HG03139 (cell line): ENCODE measurements at regions not wholly inside any gene's neighbourhood (a gene's known extent, or its start where the extent isn't known, plus 50 kb on each side); places are given as distances from the start of the nearest gene placed in this dataset.

Experiments
- ATAC-seq: cut with Tn5 transposase; IDR thresholded peaks from one replicate; pipeline ENCODE4 v1.9.1; 2021; ENCODE audit not compliant: unreplicated experiment

- no peak for ATAC-seq
Observed at GRCh38 chr19:30082611-30083010, 140.6 kb downstream of the URI1 start.

- no peak for ATAC-seq
Observed at GRCh38 chr19:30083125-30083681, 141.2 kb downstream of the URI1 start.

GRCh38 chr19:30083701-30084156 lies 141.7 kb downstream of the URI1 start:
- no peak for ATAC-seq

- ATAC-seq, result no peak
Observed at GRCh38 chr19:30084390-30084819, 142.4 kb downstream of the URI1 start.

GRCh38 chr19:30085394-30085793 lies 143.4 kb downstream of the URI1 start:
- no peak for ATAC-seq

GRCh38 chr19:30086220-30086619 lies 144.2 kb downstream of the URI1 start:
- no peak for ATAC-seq

- no peak for ATAC-seq
Observed at GRCh38 chr19:30086916-30087315, 144.9 kb downstream of the URI1 start.

- ATAC-seq, result no peak
Observed at GRCh38 chr19:30087381-30088138, 145.5 kb downstream of the URI1 start.

- no peak for ATAC-seq
Observed at GRCh38 chr19:30088567-30088966, 146.5 kb downstream of the URI1 start.

GRCh38 chr19:30089086-30089665 lies 147.1 kb downstream of the URI1 start:
- no peak for ATAC-seq

- ATAC-seq, result no peak
Observed at GRCh38 chr19:30090476-30090875, 148.4 kb downstream of the URI1 start.

- no peak for ATAC-seq
Observed at GRCh38 chr19:30090963-30091362, 148.9 kb downstream of the URI1 start.

- no peak for ATAC-seq
Observed at GRCh38 chr19:30091456-30091855, 149.4 kb downstream of the URI1 start.

- ATAC-seq, result no peak
Observed at GRCh38 chr19:30091856-30092255, 149.8 kb downstream of the URI1 start.

GRCh38 chr19:30092721-30093569 lies 150.9 kb downstream of the URI1 start:
- ATAC-seq, result no peak

GRCh38 chr19:30093966-30094755 lies 152.1 kb downstream of the URI1 start:
- no peak for ATAC-seq

- no peak for ATAC-seq
Observed at GRCh38 chr19:30094756-30095140, 152.7 kb downstream of the URI1 start.

GRCh38 chr19:30095171-30095570 lies 153.1 kb downstream of the URI1 start:
- ATAC-seq, result no peak

GRCh38 chr19:30096596-30097370 lies 154.7 kb downstream of the URI1 start:
- no peak for ATAC-seq

GRCh38 chr19:30097746-30098280 lies 155.8 kb downstream of the URI1 start:
- no peak for ATAC-seq
